HepG2 (cell line): ENCODE measurements at regions not wholly inside any gene's neighbourhood (a gene's known extent, or its start where the extent isn't known, plus 50 kb on each side); places are given as distances from the start of the nearest gene placed in this dataset.
"Not testable (repeated sequence)": the region's sequence is repeated elsewhere in the genome, so short reads cannot be mapped to it uniquely, and the experiment has no call there.

Experiments used
- ATAC-seq: fragments of 200-7000 bp; cut with Tn5 transposase; 3 replicates; pipeline ENCODE4 v1.9.1; 2020; ENCODE audit warnings: mild to moderate bottlenecking, moderate library complexity
- BruUV-seq: library from RNA; stranded (reverse); fragments of 400-500 nt; replicated peaks from 2 replicates; lab custom pipeline; 2021; lab: Mats Ljungman, UMichigan
- CTCF ChIA-PET: fragments of 300-600 bp; formaldehyde crosslinking; extraction: SDS; loops from one replicate; lab custom pipeline; 2021; ENCODE audit warnings: low total read pairs, inconsistent platforms, low intra/inter-chr PET ratio; lab: Yijun Ruan, JAX
- POLR2A ChIA-PET: fragments of 350-600 bp; sonication (Branson Sonifier 250); formaldehyde crosslinking; loops from one replicate; lab custom pipeline; 2020; ENCODE audit warnings: antibody characterized with exemption, inconsistent platforms; lab: Yijun Ruan, JAX
- DNase-seq: peaks from one replicate; pipeline ENCODE4 v3.0.0-alpha.2; 2015; ENCODE audit warnings: low spot score
- FAIRE-seq: peaks from 3 replicates; lab custom pipeline; 2011; peaks lifted over from hg19 to GRCh38; lab: Jason Lieb, UNC
- H2AFZ ChIP-seq: one replicate; pipeline ENCODE4 v1.6.1; 2011; ENCODE audit warnings: low read length, inconsistent platforms
- H3K27ac ChIP-seq: fragments of 300-600 bp; 3 replicates; pipeline ENCODE4 v1.8.0; 2011; ENCODE audit warnings: mixed run types, mild to moderate bottlenecking, mixed read lengths, low read length, inconsistent platforms; ENCODE audit not compliant: insufficient read depth; ENCODE audit errors: extremely low read length
- H3K27me3 ChIP-seq, 2 experiments: fragments of 200-600 bp in 1 of 2; 2 replicates in 1 of 2; 3 replicates in 1 of 2; pipeline versions ENCODE4 v1.6.0 to v1.8.0; 2011; ENCODE audit warnings: low read length in 2 of 2, mild to moderate bottlenecking in 2 of 2, moderate library complexity in 2 of 2, inconsistent platforms in 1 of 2; ENCODE audit not compliant: insufficient read depth in 2 of 2, control insufficient read depth in 1 of 2
- H3K36me3 ChIP-seq, 2 experiments: fragments of 200-600 bp in 1 of 2; replicated peaks in 1 of 2; 2 replicates in 1 of 2; 3 replicates in 1 of 2; pipeline versions ENCODE4 v1.5.1 to v1.8.0; 2011; ENCODE audit warnings: low read length in 2 of 2, inconsistent platforms in 1 of 2; ENCODE audit not compliant: insufficient read depth in 2 of 2, control insufficient read depth in 1 of 2
- H3K4me1 ChIP-seq: 2 replicates; pipeline ENCODE4 v1.5.1; 2012; ENCODE audit warnings: low read length, inconsistent platforms; ENCODE audit not compliant: insufficient read depth
- H3K4me2 ChIP-seq: 2 replicates; pipeline ENCODE4 v1.6.0; 2011; ENCODE audit warnings: low read depth, low read length, inconsistent platforms
- H3K4me3 ChIP-seq, 3 experiments: fragments of 200-600 bp in 1 of 3; sonication (generic), shearing (Covaris generic) in 1 of 3; replicated peaks in 1 of 3; 2 replicates each; pipeline ENCODE4 v1.5.1; 2011 to 2016; ENCODE audit warnings: low read length in 3 of 3, inconsistent platforms in 2 of 3, low read depth in 2 of 3, mild to moderate bottlenecking in 2 of 3, control low read depth in 1 of 3, mixed read lengths in 1 of 3; ENCODE audit not compliant: insufficient read depth in 1 of 3
- H3K79me2 ChIP-seq: one replicate; pipeline ENCODE4 v1.6.1; 2011; ENCODE audit warnings: low read length, inconsistent platforms; ENCODE audit not compliant: insufficient read depth
- H3K9ac ChIP-seq: 2 replicates; pipeline ENCODE4 v1.6.0; 2011; ENCODE audit warnings: mild to moderate bottlenecking, low read depth, low read length, inconsistent platforms; ENCODE audit not compliant: insufficient read depth
- H3K9me3 ChIP-seq: 2 replicates; pipeline ENCODE4 v1.5.1; 2012; ENCODE audit warnings: mild to moderate bottlenecking, low read length
- H4K20me1 ChIP-seq: 2 replicates; pipeline ENCODE4 v1.6.0; 2011; ENCODE audit warnings: inconsistent platforms, mild to moderate bottlenecking, low read length, moderate library complexity; ENCODE audit not compliant: insufficient read depth
- HOXA9 ChIP-seq: sonication (generic); formaldehyde crosslinking; IDR thresholded peaks from 2 replicates; pipeline ENCODE4 v1.8.1; 2022; ENCODE audit warnings: missing genetic modification reagents, mild to moderate bottlenecking, moderate library complexity, borderline replicate concordance
- MIER3 ChIP-seq: IDR thresholded peaks from 2 replicates; pipeline ENCODE4 v1.6.1; 2016; ENCODE audit warnings: missing compliant biosample characterization, borderline replicate concordance
- USF2 ChIP-seq, 2 experiments: sonication (generic) in 1 of 2; formaldehyde crosslinking in 1 of 2; IDR thresholded peaks; 2 replicates each; pipeline versions ENCODE4 v1.5.1 to v1.6.1; 2011 to 2020; ENCODE audit warnings: borderline replicate concordance in 1 of 2, low read depth in 1 of 2, low read length in 1 of 2, mild to moderate bottlenecking in 1 of 2, missing genetic modification reagents in 1 of 2, moderate library complexity in 1 of 2
- ZBTB7B ChIP-seq: sonication (generic); formaldehyde crosslinking; IDR thresholded peaks from 2 replicates; pipeline ENCODE4 v1.4.0; 2020; ENCODE audit warnings: missing genetic modification reagents
- ZKSCAN8 ChIP-seq: IDR thresholded peaks from 2 replicates; pipeline ENCODE4 v1.6.1; 2016; ENCODE audit warnings: borderline replicate concordance, missing genetic modification reagents, missing compliant biosample characterization
- ZNF850 ChIP-seq: sonication (generic); formaldehyde crosslinking; conservative IDR thresholded peaks from 2 replicates; pipeline ENCODE4 v1.9.0; 2021; ENCODE audit warnings: mild to moderate bottlenecking, missing genetic modification reagents
- WGBS: methylation state at CpG from one replicate; pipeline ENCODE4 v1.1.6; 2017; ENCODE audit warnings: low lambda C conversion rate; 5-methylcytosine and 5-hydroxymethylcytosine counted together
- in situ Hi-C: cut with HindIII; loops from 2 replicates; pipeline ENCODE4 v1.10.0; 2017; ENCODE audit warnings: low pct_unique_long_range_greater_than_20kb; ENCODE audit not compliant: extremely low pct_ligation_motif_present
- intact Hi-C: fragments of 100-400 bp; cut with micrococcal nuclease; formaldehyde crosslinking; loops from one replicate; pipeline ENCODE4 v1.10.0; 2022; ENCODE audit not compliant: unreplicated experiment

- intact Hi-C loops: no loop called here
- Histone ChIP-seq H3K27me3 (peaks cover 0 to 18% of the 10 kb centered on the region in 2 experiments; a peak in 1 of 5 replicates), H3K4me1 (no peaks in the 10 kb centered on the region), H3K36me3 (no peaks in the 10 kb centered on the region), H2AFZ (no peak overlapping the region), H3K27ac (no peak overlapping the region), H3K4me3 (no peak overlapping the region), H3K9me3 (peaks cover 7% of the 10 kb centered on the region), H3K4me2 (no peak overlapping the region), H4K20me1 (no peaks in the 10 kb centered on the region), H3K79me2 (no peaks in the 10 kb centered on the region), H3K9ac (no peak overlapping the region)
- TF ChIP-seq HOXA9 (CRISPR knock-in tag) (no peak), USF2 (IDR thresholded peaks at IDR 0.05; ENCODE audit: low read depth, low read length) (no peak), USF2 (CRISPR knock-in tag; IDR thresholded peaks at IDR 0.05; ENCODE audit: borderline replicate concordance) (no peak), ZKSCAN8 (CRISPR knock-in tag) (no peak), MIER3 (CRISPR knock-in tag) (no peak)
- BruUV-seq: no TSS peak
- in situ Hi-C loops: no loop called here
- FAIRE-seq (no peak), ATAC-seq (no peak), DNase-seq (no peak)
- 18% methylated on average over 8 of the region's 8 CpGs for WGBS
- POLR2A ChIA-PET: no interaction called here
- CTCF ChIA-PET: no interaction called here
Observed at GRCh38 chr10:33594475-33594874, 260.0 kb upstream of the NRP1 start.

- in situ Hi-C loops (no loop called here), intact Hi-C loops (loop anchor here (2.0 kb wide), 1 partner anchor 58 kb away; no protein-coding TSS in a partner anchor)
- TF ChIP-seq ZNF850 (CRISPR knock-in tag) (peak; percentile 74; the same call in 1 of the 2 replicates), ZBTB7B (CRISPR knock-in tag) (no peak)
- Histone ChIP-seq H3K9ac (no peak overlapping the region), H4K20me1 (no peaks in the 10 kb centered on the region), H3K27me3 (peaks cover 0 to 14% of the 10 kb centered on the region in 2 experiments; a peak in 1 of 5 replicates), H3K27ac (no peak overlapping the region), H3K79me2 (no peaks in the 10 kb centered on the region), H3K36me3 (no peaks in the 10 kb centered on the region), H3K4me2 (no peak overlapping the region), H3K4me3 (no peak overlapping the region), H3K9me3 (peaks cover 8% of the 10 kb centered on the region; the same call in 1 of the 2 replicates), H3K4me1 (no peaks in the 10 kb centered on the region), H2AFZ (no peak overlapping the region)
- no peak for ATAC-seq
- WGBS: 21% methylated on average over 5 of the region's 5 CpGs
- no peak for FAIRE-seq
- no peak for DNase-seq
- BruUV-seq: no TSS peak
- CTCF ChIA-PET: no interaction called here
- POLR2A ChIA-PET: no interaction called here
Observed at GRCh38 chr10:33588974-33589600, 254.6 kb upstream of the NRP1 start.

- H4K20me1 ChIP-seq, H3K79me2 ChIP-seq, BruUV-seq, CTCF ChIA-PET, H3K36me3 ChIP-seq, FAIRE-seq, H3K9me3 ChIP-seq, H3K27ac ChIP-seq, ATAC-seq, H2AFZ ChIP-seq, in situ Hi-C loops, H3K9ac ChIP-seq, intact Hi-C loops, H3K4me1 ChIP-seq, H3K27me3 ChIP-seq, H3K4me3 ChIP-seq, H3K4me2 ChIP-seq, POLR2A ChIA-PET, DNase-seq: not testable (repeated sequence)
- 33% methylated on average over 3 of the region's 3 CpGs for WGBS
Observed at GRCh38 chr10:33584596-33584995, 250.1 kb upstream of the NRP1 start.
